GM04503 (cell line): ENCODE measurements at regions not wholly inside any gene's neighbourhood (a gene's known extent, or its start where the extent isn't known, plus 50 kb on each side); places are given as distances from the start of the nearest gene placed in this dataset.
"Not testable (repeated sequence)": the region's sequence is repeated elsewhere in the genome, so short reads cannot be mapped to it uniquely, and the experiment has no call there.

ENCODE experiments used
- DNase-seq: peaks from one replicate; pipeline ENCODE4 v3.0.0-alpha.2; 2012; ENCODE audit warnings: low read depth

DNA sequence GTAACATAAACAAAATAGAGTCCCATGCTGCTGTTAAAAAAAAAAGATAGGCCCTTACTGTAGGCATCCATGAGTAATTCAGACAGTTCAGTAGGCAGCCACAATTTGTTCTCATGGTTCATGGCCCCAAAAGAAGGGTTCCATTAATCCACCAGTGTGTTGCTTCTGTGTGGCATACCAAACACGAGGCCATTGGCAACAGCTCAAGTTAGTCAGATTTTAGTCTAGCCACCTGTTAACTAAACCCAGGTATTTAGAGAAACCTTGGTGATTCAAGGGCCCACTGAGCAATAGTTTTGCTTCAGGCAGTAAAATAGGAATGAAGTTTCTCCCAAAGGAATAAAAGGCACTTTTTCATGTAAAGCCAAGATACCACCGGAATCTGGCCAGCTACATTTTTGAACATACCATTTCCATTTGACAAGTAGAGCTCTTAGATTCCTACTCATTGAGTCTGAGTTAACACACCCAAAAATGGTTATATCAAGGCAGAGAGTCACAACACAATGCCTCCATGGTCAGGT lies 80.1 kb upstream of the SRD5A2 start:
- DNase-seq: no peak

- DNase-seq: no peak
Observed at GRCh38 chr2:31660165-31660564, 79.4 kb upstream of the SRD5A2 start.

DNA sequence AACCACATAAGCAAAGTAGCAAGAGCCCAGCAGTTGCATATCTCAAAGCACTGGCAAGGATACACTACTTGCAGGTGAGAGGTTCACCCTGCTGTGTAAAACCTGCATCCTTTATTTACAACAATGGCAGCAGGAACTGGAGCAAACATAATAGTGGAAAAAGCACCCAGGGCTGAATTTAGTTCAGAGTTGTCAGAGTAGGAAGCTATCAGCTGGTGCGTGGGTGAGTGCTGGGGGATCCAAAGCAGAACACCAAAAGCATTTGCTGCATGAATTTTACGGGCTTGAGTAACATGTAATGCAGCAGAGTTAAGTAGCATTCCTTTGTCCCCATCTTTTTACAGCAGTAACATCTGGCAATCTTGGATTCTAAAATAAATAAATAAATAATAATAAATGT lies 73.5 kb upstream of the SRD5A2 start:
- DNase-seq: no peak

DNA sequence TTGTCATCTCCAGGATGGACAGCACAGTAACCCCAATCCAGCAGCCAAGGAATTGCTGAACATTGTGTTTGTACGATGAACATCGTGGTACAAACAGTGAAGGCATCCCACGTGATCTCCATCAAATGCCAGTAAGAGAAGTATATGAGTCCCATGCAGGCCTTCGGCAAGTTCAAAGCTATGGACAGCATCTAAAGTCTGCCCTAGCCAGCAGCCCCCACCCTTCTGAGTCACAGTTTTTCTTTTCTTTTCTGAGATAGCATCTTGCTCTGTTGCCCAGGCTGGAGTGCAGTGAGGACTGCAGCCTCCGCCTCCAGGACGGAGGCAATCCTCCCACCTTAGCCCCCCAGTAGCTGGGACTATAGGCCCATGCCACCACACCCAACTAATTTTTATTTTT lies 71.0 kb upstream of the SRD5A2 start:
- no peak for DNase-seq

GRCh38 chr2:31651267-31651666 lies 70.5 kb upstream of the SRD5A2 start:
- no peak for DNase-seq

GRCh38 chr2:31644551-31644950 lies 63.8 kb upstream of the SRD5A2 start:
- no peak for DNase-seq

GRCh38 chr2:31642707-31643106 lies 62.0 kb upstream of the SRD5A2 start:
- DNase-seq: no peak

DNA sequence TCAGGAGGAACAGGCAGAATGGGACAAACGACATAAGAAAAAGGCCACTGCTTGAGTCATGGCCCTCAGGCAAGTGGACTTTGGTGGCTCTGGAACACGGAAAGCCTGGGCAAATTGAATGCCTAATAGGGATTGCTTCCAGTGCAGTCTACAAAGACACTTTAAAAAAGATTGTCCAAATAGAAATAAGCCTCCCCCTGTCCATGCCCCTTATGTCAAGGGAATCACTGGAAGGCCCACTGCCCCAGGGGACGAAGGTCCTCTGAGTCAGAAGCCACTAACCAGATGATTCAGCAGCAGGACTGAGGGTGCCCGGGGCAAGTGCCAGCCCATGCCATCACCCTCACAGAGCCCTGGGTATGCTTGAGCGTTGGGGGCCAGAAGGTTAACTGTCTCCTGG lies 51.5 kb upstream of the SRD5A2 start:
- not testable (repeated sequence) for DNase-seq
